Lower lobe of right lung (tissue), 2 donors: ENCODE measurements at regions not wholly inside any gene's neighbourhood (a gene's known extent, or its start where the extent isn't known, plus 50 kb on each side); places are given as distances from the start of the nearest gene placed in this dataset.
"Not testable (repeated sequence)": the region's sequence is repeated elsewhere in the genome, so short reads cannot be mapped to it uniquely, and the experiment has no call there.

Source experiments
- ATAC-seq, 2 donors: fragments of 200-7000 bp; cut with Tn5 transposase; one replicate each; pipeline ENCODE4 v1.9.1; 2020 to 2022; ENCODE audit warnings: mild to moderate bottlenecking in 2 of 2, moderate library complexity in 2 of 2
- DNase-seq: peaks from one replicate; pipeline ENCODE4 v3.0.0-alpha.2; 2020
- H3K27ac ChIP-seq: fragments of 200-600 bp; one replicate; pipeline ENCODE4 v1.8.0; 2022
- H3K27me3 ChIP-seq: fragments of 200-600 bp; one replicate; pipeline ENCODE4 v1.8.0; 2022; ENCODE audit warnings: low read depth
- H3K36me3 ChIP-seq: fragments of 200-600 bp; one replicate; pipeline ENCODE4 v1.8.0; 2022; ENCODE audit warnings: mild to moderate bottlenecking
- H3K4me1 ChIP-seq: fragments of 200-600 bp; one replicate; pipeline ENCODE4 v1.8.0; 2022
- H3K4me3 ChIP-seq: fragments of 200-600 bp; one replicate; pipeline ENCODE4 v1.8.0; 2022; ENCODE audit warnings: mild to moderate bottlenecking
- H3K9me3 ChIP-seq: fragments of 200-600 bp; one replicate; pipeline ENCODE4 v1.8.0; 2022
- intact Hi-C: fragments of 100-400 bp; cut with DNase I; formaldehyde crosslinking; loops from one replicate; pipeline ENCODE4 v1.11.0; 2022
- TF ChIP-seq, protein P1 (sequence below): fragments of 200-600 bp; IDR thresholded peaks from one replicate; pipeline ENCODE4 v1.8.0; 2022; ENCODE audit warnings: antibody characterized with exemption, mild to moderate bottlenecking
- donor health status: DM: no; HTN: yes; CAD: no; lungs with severe emphysema.

DNA sequence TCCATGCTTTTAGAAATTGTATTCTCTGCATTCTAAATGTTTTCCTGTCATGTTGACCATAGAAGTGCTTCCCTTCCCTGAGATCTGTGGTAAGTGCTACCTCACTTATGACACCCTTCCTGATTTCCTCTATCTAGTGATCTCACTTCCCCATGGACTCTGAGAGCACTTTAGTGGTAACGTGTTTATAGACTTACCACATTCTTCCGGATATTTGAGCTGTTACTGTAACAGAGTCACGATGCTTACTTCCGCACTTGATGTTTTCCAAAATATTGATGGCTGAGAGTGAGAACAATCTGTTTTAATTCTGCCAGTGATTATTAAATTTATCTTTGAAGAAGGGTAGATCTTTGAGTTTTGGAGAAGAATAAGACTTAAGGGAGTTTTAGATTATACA, 60.1 kb upstream of the NAMPT start:
- no peak for DNase-seq
- H3K4me1 ChIP-seq, result peaks cover 8% of the 10 kb centered on the region
- TF ChIP-seq, protein P1, sequence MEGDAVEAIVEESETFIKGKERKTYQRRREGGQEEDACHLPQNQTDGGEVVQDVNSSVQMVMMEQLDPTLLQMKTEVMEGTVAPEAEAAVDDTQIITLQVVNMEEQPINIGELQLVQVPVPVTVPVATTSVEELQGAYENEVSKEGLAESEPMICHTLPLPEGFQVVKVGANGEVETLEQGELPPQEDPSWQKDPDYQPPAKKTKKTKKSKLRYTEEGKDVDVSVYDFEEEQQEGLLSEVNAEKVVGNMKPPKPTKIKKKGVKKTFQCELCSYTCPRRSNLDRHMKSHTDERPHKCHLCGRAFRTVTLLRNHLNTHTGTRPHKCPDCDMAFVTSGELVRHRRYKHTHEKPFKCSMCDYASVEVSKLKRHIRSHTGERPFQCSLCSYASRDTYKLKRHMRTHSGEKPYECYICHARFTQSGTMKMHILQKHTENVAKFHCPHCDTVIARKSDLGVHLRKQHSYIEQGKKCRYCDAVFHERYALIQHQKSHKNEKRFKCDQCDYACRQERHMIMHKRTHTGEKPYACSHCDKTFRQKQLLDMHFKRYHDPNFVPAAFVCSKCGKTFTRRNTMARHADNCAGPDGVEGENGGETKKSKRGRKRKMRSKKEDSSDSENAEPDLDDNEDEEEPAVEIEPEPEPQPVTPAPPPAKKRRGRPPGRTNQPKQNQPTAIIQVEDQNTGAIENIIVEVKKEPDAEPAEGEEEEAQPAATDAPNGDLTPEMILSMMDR, result no peak
- H3K36me3 ChIP-seq, result no peaks in the 10 kb centered on the region
- intact Hi-C loops, result no loop called here
- H3K4me3 ChIP-seq, result no peak overlapping the region
- peaks cover 16% of the 10 kb centered on the region for H3K9me3 ChIP-seq
- no peaks in the 10 kb centered on the region for H3K27me3 ChIP-seq
- ATAC-seq, result peak; percentile 76 to 88
- peak overlapping the region; percentile 68 for H3K27ac ChIP-seq

DNA sequence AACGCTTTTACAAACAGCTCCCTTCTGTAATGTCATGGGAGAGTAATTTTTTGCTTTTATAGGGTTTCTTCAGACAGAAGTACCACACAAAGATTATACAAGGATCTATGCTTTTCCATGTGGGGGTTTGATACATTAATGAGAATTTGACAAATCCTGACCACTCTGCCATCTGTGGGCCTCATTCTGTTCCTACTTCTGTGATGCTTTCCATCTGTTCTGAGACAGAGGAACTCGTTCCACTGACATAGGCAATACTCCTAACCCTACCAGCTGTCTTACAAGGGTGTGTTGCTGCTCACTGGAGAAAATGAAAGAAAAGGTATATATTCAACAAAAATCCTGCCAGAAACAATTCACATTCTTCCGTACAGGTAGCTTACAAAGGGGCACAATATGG, 59.4 kb upstream of the NAMPT start:
- peak overlapping the region; percentile 34 for H3K27ac ChIP-seq
- TF ChIP-seq, protein P1, result no peak
- no peak for ATAC-seq

DNA sequence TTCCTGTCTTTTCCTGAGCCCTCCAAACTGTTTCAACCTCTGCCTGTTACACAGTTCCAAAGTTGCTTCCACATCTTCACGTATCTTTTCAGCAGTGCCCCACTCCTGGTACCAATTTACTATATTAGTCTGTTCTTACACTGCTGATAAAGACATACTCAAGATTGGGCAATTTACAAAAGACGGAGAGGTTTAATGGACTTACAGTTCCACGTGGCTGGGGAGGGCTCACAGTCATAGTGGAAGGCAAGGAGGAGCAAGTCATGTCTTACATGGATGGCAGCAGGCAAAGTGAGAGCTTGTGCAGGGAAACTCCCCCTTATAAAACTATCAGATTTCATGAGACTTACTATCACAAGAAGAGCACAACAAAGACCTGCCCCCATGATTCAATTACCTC, 57.3 kb upstream of the NAMPT start:
- H3K4me1 ChIP-seq, H3K36me3 ChIP-seq, intact Hi-C loops, H3K27me3 ChIP-seq, H3K27ac ChIP-seq, ATAC-seq, H3K4me3 ChIP-seq, DNase-seq: not testable (repeated sequence)
- H3K9me3 ChIP-seq, result peaks cover 29% of the 10 kb centered on the region

More for the DNA sequence above, 59.4 kb upstream of the NAMPT start:
- Histone ChIP-seq H3K27me3 (no peaks in the 10 kb centered on the region), H3K9me3 (peaks cover 14% of the 10 kb centered on the region), H3K4me3 (no peak overlapping the region), H3K36me3 (no peaks in the 10 kb centered on the region), H3K4me1 (peaks cover 8% of the 10 kb centered on the region)
- DNase-seq, result no peak
- intact Hi-C loops, result no loop called here

DNA sequence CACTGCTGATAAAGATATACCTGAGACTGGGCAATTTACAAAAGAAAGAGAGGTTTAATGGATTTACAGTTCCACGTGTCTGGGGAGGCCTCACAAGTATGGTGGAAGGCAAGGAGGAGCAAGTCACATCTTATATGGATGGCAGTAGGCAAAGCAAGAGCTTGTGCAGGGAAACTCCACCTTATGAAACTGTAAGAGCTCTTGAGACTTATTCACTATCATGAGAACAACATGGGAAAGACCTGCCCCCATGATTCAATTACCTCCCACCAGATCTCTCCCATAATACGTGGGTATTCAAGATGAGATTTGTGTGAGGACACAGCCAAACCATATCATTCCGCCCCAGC, 55.4 kb upstream of the NAMPT start:
- DNase-seq, H3K27me3 ChIP-seq, H3K36me3 ChIP-seq, intact Hi-C loops, H3K27ac ChIP-seq, H3K4me3 ChIP-seq, H3K4me1 ChIP-seq, ATAC-seq: not testable (repeated sequence)
- H3K9me3 ChIP-seq, result peaks cover 32% of the 10 kb centered on the region

DNA sequence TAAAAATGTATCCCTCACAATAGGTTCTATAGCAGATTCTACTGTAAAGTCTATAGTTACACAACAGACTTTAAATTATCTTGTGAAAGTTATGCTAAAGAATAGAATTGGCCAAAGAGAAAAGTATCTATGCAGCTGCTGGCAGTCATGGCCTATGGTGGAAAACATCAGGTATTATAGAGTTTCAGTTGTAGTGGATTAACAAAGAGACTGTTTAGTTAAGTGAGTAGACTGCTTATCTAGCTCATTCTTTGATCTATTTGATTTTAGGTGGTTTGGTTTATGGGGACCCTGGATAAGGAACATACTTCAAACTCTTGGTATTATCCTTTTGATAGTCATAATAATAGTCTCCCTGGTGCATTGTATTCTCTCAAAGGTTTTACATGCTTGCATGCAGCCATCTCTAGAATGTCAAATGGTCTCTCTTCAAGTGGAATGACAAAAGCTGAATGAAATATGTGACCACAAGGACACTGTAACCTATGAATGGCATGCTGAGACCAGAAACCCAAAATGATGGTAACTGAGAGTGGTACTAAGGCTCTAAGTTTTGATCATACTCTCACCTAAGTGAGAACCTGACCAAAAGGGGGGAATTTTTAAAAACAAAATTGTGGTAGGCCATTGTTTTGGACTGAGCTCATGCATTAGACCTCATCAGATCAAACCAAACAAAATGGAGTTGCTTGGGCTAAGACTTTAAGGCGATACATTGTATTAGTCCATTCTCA, 54.9 kb upstream of the NAMPT start:
- DNase-seq (no peak), ATAC-seq (no peak)
- H3K36me3 ChIP-seq, result no peaks in the 10 kb centered on the region
- TF ChIP-seq, protein P1, result no peak
- no peaks in the 10 kb centered on the region for H3K27me3 ChIP-seq
- no peak overlapping the region for H3K27ac ChIP-seq
- intact Hi-C loops, result no loop called here
- peaks cover 32% of the 10 kb centered on the region for H3K9me3 ChIP-seq
- no peaks in the 10 kb centered on the region for H3K4me1 ChIP-seq
- H3K4me3 ChIP-seq, result no peak overlapping the region

DNA sequence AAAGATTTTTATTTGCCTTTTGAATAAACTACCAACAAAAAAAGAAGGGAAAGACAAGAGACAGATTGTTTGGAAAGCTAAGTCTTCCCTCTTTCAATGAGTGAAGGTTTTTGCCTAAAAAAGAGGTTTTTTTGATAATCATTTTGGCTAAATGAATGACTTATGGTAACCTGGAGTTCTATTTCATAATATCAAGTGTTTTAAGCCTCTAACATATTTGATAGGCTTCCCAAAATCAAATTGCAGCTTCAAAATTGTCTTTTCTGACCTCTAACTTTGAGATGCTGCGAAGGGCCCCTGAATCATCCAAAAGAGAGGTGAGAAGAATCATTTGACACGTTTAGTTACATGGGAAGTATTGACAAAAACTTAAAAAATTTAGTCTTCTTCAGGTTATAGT, 53.0 kb upstream of the NAMPT start:
- no peaks in the 10 kb centered on the region for H3K27me3 ChIP-seq
- no peak overlapping the region for H3K27ac ChIP-seq
- H3K4me3 ChIP-seq, result no peak overlapping the region
- peaks cover 24% of the 10 kb centered on the region for H3K9me3 ChIP-seq
- no peak for DNase-seq
- no peak for ATAC-seq
- intact Hi-C loops, result no loop called here
- no peaks in the 10 kb centered on the region for H3K36me3 ChIP-seq
- TF ChIP-seq, protein P1, result no peak
- H3K4me1 ChIP-seq, result no peaks in the 10 kb centered on the region
